ENCODE measurements at regions not wholly inside any gene's neighbourhood (a gene's known extent, or its start where the extent isn't known, plus 50 kb on each side); places are given as distances from the start of the nearest gene placed in this dataset.

DNA sequence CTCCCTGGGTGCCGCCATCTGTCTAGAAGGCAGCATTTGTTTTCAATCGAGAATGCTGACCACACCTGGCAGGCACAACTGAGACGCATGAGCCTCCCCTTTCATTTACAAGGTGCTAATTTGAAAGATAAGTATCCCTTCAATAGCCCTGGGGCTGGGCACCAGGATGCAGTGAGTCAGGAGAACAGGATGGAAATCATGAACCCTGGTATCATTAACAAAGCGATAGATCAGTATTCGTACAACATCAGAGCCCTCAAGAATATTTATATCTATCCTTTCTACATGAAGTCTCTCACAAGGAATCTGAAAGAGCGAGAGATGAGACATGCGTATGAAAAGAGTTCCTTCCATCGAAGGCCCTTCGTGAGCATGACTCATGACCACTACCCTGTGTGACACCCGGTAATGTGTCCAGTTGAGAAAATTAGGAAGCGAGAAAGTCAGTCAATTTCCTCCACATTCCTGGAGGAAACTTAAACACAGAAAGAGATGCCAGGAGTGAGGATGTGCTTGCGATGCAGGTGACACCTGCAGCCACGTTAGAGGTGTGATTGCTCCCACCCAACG, 123.1 kb upstream of the PITRM1 start:
- Histone ChIP-seq H3K9ac (ENCODE audit: low read depth in 1 of 2, low read length in 2 of 2) (no peak overlapping the region), H3K9me3 (ENCODE audit: control insufficient read depth in 2 of 2, low read length in 2 of 2) (no peaks in the 10 kb centered on the region), H3K4me3 (ENCODE audit: low read length in 2 of 2) (no peak overlapping the region), H3K4me1 (ENCODE audit: control insufficient read depth in 2 of 2, insufficient read depth in 2 of 2, low read length in 2 of 2) (peaks cover 0 to 4% of the 10 kb centered on the region in 2 donors), H3K27ac (ENCODE audit: low read depth in 2 of 2, low read length in 2 of 2) (no peak overlapping the region), H3K36me3 (ENCODE audit: control insufficient read depth in 2 of 2, insufficient read depth in 2 of 2, low read length in 2 of 2) (no peaks in the 10 kb centered on the region), H3K27me3 (ENCODE audit: control insufficient read depth in 2 of 2, insufficient read depth in 2 of 2, low read length in 2 of 2) (no peaks in the 10 kb centered on the region)

DNA sequence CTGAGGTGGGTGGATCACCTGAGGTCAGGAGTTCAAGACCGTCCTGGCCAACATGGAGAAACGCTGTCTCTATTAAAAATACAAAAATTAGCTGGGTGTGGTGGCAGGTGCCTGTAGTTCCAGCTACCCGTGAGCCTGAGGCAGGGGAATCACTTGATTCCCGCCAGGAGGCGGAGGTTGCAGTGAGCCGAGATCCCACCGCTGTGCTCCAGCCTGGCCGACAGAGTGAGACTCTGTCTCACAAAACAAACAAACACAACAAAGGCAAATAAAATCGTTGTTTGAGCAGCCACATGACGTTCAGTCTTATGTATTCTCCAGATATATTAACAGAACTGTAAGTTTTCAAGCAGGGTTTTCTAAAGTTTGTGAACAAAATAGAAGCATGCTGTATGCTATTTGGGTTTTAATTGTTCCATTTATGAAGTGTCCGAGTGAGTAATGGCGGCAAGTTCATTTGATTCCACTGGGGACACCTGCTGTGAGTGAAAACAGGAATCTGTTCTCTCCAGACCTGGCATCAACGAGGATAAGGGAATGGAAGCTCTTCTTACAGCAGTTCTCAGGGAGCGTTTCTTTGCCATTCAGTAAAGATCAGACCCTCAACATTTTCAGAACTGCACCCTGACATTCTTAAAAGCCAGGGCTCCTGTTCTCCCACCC, 122.5 kb upstream of the PITRM1 start:
- peaks cover 0 to 4% of the 10 kb centered on the region in 2 donors for H3K4me1 ChIP-seq (ENCODE audit: control insufficient read depth in 2 of 2, insufficient read depth in 2 of 2, low read length in 2 of 2)
- no peak overlapping the region for H3K4me3 ChIP-seq (ENCODE audit: low read length in 2 of 2)
- H3K36me3 ChIP-seq (ENCODE audit: control insufficient read depth in 2 of 2, insufficient read depth in 2 of 2, low read length in 2 of 2), result no peaks in the 10 kb centered on the region
- no peak overlapping the region for H3K27ac ChIP-seq (ENCODE audit: low read depth in 2 of 2, low read length in 2 of 2)
- H3K9me3 ChIP-seq (ENCODE audit: control insufficient read depth in 2 of 2, low read length in 2 of 2), result no peaks in the 10 kb centered on the region
- H3K9ac ChIP-seq (ENCODE audit: low read depth in 1 of 2, low read length in 2 of 2), result no peak overlapping the region
- H3K27me3 ChIP-seq (ENCODE audit: control insufficient read depth in 2 of 2, insufficient read depth in 2 of 2, low read length in 2 of 2), result no peaks in the 10 kb centered on the region

DNA sequence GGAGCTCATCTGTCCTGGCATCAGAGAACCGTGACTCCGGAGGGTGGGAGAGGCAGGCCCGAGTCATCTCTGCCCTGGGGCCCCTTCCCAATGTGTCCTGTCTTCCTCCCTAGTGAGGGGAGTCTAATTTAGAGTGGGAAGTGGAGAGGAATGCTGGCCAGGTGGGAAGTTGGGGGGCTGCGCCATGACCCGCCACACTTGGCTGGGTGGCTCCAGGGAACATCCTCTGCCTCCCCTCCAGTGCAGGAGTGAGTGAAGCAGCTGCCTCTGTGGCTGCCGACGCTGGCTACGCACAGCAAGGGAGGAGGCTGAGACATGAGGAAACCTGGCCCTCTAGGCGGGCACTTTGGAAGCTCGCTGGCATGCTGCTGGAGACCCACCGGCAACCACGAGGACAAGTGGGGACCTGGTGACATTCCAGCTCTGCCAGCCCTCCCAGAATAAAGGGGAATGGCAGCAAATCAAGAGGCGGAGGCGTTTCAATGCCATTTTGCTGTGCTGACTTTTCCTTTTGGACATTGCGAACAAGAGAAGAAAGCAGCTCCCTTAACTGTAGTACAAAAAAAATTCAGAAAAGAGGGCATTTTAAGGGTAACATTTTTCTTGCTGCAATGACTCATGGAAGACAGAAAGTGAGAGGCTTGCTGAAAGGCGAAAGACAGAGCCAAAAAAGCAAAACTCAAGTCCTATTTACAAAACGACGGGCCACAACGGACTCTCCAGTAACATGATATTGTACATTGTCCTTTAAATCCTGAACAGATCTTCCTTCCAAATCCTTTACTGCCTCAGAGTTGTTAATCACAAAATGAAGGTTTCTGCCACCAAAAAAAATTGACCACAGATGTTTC, 121.2 kb upstream of the PITRM1 start:
- no peak overlapping the region for H3K4me3 ChIP-seq (ENCODE audit: low read length in 2 of 2)
- H3K36me3 ChIP-seq (ENCODE audit: control insufficient read depth in 2 of 2, insufficient read depth in 2 of 2, low read length in 2 of 2), result no peaks in the 10 kb centered on the region
- peaks cover 0 to 4% of the 10 kb centered on the region in 2 donors for H3K4me1 ChIP-seq (ENCODE audit: control insufficient read depth in 2 of 2, insufficient read depth in 2 of 2, low read length in 2 of 2)
- H3K27me3 ChIP-seq (ENCODE audit: control insufficient read depth in 2 of 2, insufficient read depth in 2 of 2, low read length in 2 of 2), result no peaks in the 10 kb centered on the region
- peak overlapping the region; percentile 17 to 32 for H3K27ac ChIP-seq (ENCODE audit: low read depth in 2 of 2, low read length in 2 of 2)
- no peak overlapping the region for H3K9ac ChIP-seq (ENCODE audit: low read depth in 1 of 2, low read length in 2 of 2)
- no peaks in the 10 kb centered on the region for H3K9me3 ChIP-seq (ENCODE audit: control insufficient read depth in 2 of 2, low read length in 2 of 2)

DNA sequence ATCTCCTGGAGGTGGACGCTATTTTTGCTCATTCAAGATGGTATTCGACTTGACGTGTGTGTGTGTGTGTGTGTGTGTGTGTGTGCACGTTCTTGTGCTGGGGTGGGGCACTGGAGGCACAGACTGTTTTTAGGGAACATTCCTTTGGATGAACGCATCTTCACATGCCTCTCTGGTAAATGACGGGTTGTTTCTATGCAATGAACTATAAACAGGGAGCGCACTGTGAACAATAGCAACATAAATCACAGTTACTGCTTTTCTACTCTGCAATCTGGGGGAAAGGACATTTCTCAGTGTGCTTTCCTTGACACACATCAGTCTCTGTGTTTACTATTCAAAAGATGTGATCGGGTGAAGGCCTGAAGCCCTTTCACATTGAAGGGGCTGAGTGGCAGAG, 120.1 kb upstream of the PITRM1 start:
- Histone ChIP-seq H3K4me3 (ENCODE audit: low read length in 2 of 2) (no peak overlapping the region), H3K36me3 (ENCODE audit: control insufficient read depth in 2 of 2, insufficient read depth in 2 of 2, low read length in 2 of 2) (no peaks in the 10 kb centered on the region), H3K9ac (ENCODE audit: low read depth in 1 of 2, low read length in 2 of 2) (no peak overlapping the region), H3K27me3 (ENCODE audit: control insufficient read depth in 2 of 2, insufficient read depth in 2 of 2, low read length in 2 of 2) (no peaks in the 10 kb centered on the region), H3K4me1 (ENCODE audit: control insufficient read depth in 2 of 2, insufficient read depth in 2 of 2, low read length in 2 of 2) (peaks cover under 1 to 7% of the 10 kb centered on the region in 2 donors), H3K9me3 (ENCODE audit: control insufficient read depth in 2 of 2, low read length in 2 of 2) (no peaks in the 10 kb centered on the region), H3K27ac (ENCODE audit: low read depth in 2 of 2, low read length in 2 of 2) (peak overlapping the region; percentile 5 to 6)

DNA sequence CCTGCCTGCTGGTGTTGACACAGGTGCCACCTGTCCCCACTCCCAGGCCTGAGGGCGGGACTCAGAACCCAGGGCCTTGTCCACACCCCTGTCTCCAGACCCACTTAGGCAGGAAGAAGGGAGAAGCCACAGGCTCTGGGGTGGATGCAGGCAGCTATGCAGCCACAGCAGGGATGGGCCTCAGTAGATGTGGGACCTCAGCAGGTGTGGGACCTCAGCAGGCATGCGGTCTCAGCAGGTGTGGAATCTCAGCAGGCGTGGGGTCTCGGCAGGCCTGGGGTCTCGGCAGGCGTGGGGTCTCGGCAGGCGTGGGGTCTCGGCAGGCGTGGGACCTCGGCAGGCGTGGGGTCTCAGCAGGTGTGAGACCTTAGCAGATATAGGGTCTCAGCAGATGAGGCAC, 118.0 kb upstream of the PITRM1 start:
- Histone ChIP-seq H3K9ac (ENCODE audit: low read depth in 1 of 2, low read length in 2 of 2) (no peak overlapping the region), H3K36me3 (ENCODE audit: control insufficient read depth in 2 of 2, insufficient read depth in 2 of 2, low read length in 2 of 2) (no peaks in the 10 kb centered on the region)

DNA sequence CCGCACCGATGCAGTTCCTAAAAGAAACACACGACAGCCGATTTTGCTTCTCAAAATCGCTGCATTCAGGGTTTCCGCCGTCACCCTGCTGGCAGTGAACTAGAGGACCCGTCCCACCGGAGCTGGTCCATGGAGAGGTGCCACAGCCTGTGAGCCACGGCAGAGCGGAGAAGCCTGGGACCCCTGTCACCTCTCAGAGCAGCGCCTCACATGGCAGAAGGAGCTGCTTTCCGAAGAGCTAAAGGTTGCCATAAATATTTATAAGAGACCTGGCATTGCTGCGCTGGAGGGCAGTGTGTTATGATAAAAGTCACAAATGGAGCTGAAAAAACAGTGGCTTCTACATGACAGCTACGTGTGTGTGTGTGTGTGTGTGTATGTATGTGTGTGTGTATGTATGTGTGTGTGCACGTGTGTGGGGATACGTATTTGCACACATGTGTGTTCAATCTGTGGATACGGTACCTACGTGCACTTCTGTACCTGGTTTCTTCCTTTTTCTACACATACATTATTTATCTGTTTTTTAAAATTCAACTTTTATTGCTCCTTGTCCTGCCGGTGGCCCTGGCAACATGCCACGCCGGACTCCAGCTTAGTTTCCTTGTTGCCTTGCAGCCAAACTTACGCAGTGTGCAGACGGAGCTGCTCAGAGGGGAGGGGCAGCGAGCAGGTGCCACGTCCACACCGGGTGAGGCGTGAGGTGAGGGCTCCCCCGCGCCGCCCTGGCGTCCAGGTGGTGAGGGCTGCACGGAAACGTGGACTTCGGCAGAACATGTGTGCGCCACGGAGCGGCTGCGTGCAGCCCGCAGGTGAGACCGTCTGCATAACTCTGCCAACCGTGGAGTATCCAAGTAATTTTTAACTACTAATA, 115.2 kb upstream of the PITRM1 start:
- H3K9me3 ChIP-seq (ENCODE audit: control insufficient read depth in 2 of 2, low read length in 2 of 2), result no peaks in the 10 kb centered on the region
- H3K4me3 ChIP-seq (ENCODE audit: low read length in 2 of 2), result peak overlapping the region; percentile 36 to 66
- H3K27ac ChIP-seq (ENCODE audit: low read depth in 2 of 2, low read length in 2 of 2), result peak overlapping the region; percentile 21 to 61

More for the DNA sequence above, 118.0 kb upstream of the PITRM1 start:
- Histone ChIP-seq H3K27me3 (ENCODE audit: control insufficient read depth in 2 of 2, insufficient read depth in 2 of 2, low read length in 2 of 2) (no peaks in the 10 kb centered on the region), H3K4me3 (ENCODE audit: low read length in 2 of 2) (no peak overlapping the region), H3K9me3 (ENCODE audit: control insufficient read depth in 2 of 2, low read length in 2 of 2) (no peaks in the 10 kb centered on the region), H3K27ac (ENCODE audit: low read depth in 2 of 2, low read length in 2 of 2) (no peak overlapping the region), H3K4me1 (ENCODE audit: control insufficient read depth in 2 of 2, insufficient read depth in 2 of 2, low read length in 2 of 2) (peaks cover 3 to 11% of the 10 kb centered on the region in 2 donors)

DNA sequence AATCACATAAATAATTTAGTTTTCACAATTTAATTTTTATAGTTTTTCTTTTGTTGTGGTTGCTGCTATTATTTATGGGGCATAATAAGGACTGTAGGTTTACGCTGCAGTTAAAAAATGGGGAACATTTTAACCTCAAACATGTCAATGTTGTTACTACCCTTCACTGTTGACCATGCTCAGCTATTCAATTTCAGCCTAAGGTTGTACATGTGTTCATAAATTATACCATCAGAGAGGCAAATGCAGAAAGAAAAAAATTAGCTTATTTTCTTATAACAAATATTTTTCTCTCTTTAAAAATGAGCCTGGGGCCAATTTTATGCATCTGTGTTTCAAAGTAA, 110.1 kb upstream of the PITRM1 start:
- Histone ChIP-seq H3K27me3 (ENCODE audit: control insufficient read depth in 2 of 2, insufficient read depth in 2 of 2, low read length in 2 of 2) (no peaks in the 10 kb centered on the region), H3K27ac (ENCODE audit: low read depth in 2 of 2, low read length in 2 of 2) (no peak overlapping the region), H3K4me3 (ENCODE audit: low read length in 2 of 2) (no peak overlapping the region), H3K9me3 (ENCODE audit: control insufficient read depth in 2 of 2, low read length in 2 of 2) (no peaks in the 10 kb centered on the region), H3K9ac (ENCODE audit: low read depth in 1 of 2, low read length in 2 of 2) (no peak overlapping the region), H3K36me3 (ENCODE audit: control insufficient read depth in 2 of 2, insufficient read depth in 2 of 2, low read length in 2 of 2) (no peaks in the 10 kb centered on the region), H3K4me1 (ENCODE audit: control insufficient read depth in 2 of 2, insufficient read depth in 2 of 2, low read length in 2 of 2) (peaks cover 3% of the 10 kb centered on the region in 2 donors)

More for the DNA sequence above, 115.2 kb upstream of the PITRM1 start:
- no peaks in the 10 kb centered on the region for H3K27me3 ChIP-seq (ENCODE audit: control insufficient read depth in 2 of 2, insufficient read depth in 2 of 2, low read length in 2 of 2)
- peaks cover 3 to 7% of the 10 kb centered on the region in 2 donors for H3K4me1 ChIP-seq (ENCODE audit: control insufficient read depth in 2 of 2, insufficient read depth in 2 of 2, low read length in 2 of 2)
- H3K36me3 ChIP-seq (ENCODE audit: control insufficient read depth in 2 of 2, insufficient read depth in 2 of 2, low read length in 2 of 2), result no peaks in the 10 kb centered on the region
- peak overlapping the region; percentile 48 to 56 for H3K9ac ChIP-seq (ENCODE audit: low read depth in 1 of 2, low read length in 2 of 2)

DNA sequence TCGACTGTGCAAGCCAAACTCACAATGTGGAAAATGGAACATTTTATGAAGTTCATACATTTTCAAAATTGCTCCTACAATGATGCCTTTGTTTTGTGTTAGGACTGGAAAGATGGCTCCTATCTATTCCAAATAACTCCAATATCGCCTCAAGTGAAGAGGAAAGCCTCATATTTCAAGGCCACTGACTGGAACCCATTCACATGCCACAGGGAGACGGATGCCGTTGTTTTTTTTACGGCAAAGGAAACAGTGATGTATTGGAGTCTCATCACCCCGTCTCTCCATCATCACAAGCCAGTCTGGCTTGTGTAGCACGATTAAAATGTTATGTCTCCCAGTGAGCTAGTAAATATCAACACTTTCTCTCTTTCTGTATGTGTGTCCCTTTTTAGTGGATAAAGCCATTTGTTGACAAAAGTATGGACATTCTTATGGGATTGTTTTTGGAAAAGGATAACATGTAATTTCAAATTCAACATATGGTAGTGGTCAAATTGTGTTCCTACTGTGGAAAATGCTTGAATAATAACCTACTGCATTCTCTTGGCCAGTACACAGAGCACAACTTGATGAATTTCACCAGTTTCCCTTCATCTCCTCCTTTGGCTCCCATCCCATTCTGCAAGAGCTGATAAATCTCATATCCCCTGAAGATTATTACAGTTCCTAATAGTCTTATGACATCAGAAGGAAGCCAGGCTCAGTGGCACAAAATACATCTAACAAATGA, 109.5 kb upstream of the PITRM1 start:
- Histone ChIP-seq H3K36me3 (ENCODE audit: control insufficient read depth in 2 of 2, insufficient read depth in 2 of 2, low read length in 2 of 2) (no peaks in the 10 kb centered on the region), H3K27me3 (ENCODE audit: control insufficient read depth in 2 of 2, insufficient read depth in 2 of 2, low read length in 2 of 2) (no peaks in the 10 kb centered on the region), H3K27ac (ENCODE audit: low read depth in 2 of 2, low read length in 2 of 2) (no peak overlapping the region), H3K4me1 (ENCODE audit: control insufficient read depth in 2 of 2, insufficient read depth in 2 of 2, low read length in 2 of 2) (no peaks in the 10 kb centered on the region), H3K9ac (ENCODE audit: low read depth in 1 of 2, low read length in 2 of 2) (no peak overlapping the region), H3K9me3 (ENCODE audit: control insufficient read depth in 2 of 2, low read length in 2 of 2) (no peaks in the 10 kb centered on the region), H3K4me3 (ENCODE audit: low read length in 2 of 2) (no peak overlapping the region)

DNA sequence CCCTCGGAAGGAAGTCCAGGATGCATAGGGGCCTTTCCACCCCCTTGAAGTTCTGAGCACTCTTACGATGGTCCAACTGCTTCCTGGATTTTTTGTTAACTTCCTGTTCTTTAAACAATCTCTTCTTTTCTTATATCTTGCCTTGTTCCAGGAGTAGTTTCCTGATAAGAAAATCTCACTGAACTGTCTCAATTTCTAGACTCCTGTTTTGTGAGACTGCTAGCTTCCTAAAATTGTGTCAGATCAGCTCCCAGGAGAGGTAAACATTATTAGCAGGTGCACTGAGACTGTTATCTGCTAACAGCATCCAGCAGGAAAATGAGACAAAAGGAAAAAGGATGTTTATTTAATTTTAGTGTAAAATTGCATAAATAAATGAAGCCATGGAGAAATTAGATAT, 106.2 kb upstream of the PITRM1 start:
- H3K36me3 ChIP-seq (ENCODE audit: control insufficient read depth in 2 of 2, insufficient read depth in 2 of 2, low read length in 2 of 2), result no peaks in the 10 kb centered on the region
- H3K4me1 ChIP-seq (ENCODE audit: control insufficient read depth in 2 of 2, insufficient read depth in 2 of 2, low read length in 2 of 2), result no peaks in the 10 kb centered on the region
- no peaks in the 10 kb centered on the region for H3K27me3 ChIP-seq (ENCODE audit: control insufficient read depth in 2 of 2, insufficient read depth in 2 of 2, low read length in 2 of 2)
- no peaks in the 10 kb centered on the region for H3K9me3 ChIP-seq (ENCODE audit: control insufficient read depth in 2 of 2, low read length in 2 of 2)
- no peak overlapping the region for H3K9ac ChIP-seq (ENCODE audit: low read depth in 1 of 2, low read length in 2 of 2)
- no peak overlapping the region for H3K27ac ChIP-seq (ENCODE audit: low read depth in 2 of 2, low read length in 2 of 2)
- H3K4me3 ChIP-seq (ENCODE audit: low read length in 2 of 2), result no peak overlapping the region
